ENCODE measurements at regions not wholly inside any gene's neighbourhood (a gene's known extent, or its start where the extent isn't known, plus 50 kb on each side); places are given as distances from the start of the nearest gene placed in this dataset.

DNA sequence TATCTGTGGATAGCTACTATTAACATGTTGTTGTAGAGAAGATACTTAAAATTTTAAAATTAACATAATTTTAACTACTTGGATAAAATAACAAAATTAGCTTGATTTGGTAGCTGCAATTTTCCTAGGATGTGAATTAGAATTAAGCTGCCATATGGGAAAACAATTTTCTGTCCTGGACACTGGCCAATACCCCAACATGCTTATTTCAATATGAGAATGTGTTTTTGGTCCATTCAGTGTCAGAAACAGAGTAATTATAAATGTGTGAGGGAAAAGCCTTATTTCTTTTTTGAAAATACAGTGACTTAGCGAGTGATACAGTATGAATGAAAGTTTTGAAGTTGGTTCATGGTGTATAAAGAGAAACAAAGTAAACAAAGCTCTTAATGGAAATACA lies 948.3 kb upstream of the GYPC start:
- TF ChIP-seq, protein P1, sequence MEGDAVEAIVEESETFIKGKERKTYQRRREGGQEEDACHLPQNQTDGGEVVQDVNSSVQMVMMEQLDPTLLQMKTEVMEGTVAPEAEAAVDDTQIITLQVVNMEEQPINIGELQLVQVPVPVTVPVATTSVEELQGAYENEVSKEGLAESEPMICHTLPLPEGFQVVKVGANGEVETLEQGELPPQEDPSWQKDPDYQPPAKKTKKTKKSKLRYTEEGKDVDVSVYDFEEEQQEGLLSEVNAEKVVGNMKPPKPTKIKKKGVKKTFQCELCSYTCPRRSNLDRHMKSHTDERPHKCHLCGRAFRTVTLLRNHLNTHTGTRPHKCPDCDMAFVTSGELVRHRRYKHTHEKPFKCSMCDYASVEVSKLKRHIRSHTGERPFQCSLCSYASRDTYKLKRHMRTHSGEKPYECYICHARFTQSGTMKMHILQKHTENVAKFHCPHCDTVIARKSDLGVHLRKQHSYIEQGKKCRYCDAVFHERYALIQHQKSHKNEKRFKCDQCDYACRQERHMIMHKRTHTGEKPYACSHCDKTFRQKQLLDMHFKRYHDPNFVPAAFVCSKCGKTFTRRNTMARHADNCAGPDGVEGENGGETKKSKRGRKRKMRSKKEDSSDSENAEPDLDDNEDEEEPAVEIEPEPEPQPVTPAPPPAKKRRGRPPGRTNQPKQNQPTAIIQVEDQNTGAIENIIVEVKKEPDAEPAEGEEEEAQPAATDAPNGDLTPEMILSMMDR (IDR thresholded peaks at IDR 0.05; ENCODE audit: poor library complexity), result no peak
- no peak for TF ChIP-seq EZH2phosphoT487 (IDR thresholded peaks at IDR 0.05; ENCODE audit: low read depth, severe bottlenecking, unreplicated experiment)
